Superior temporal gyrus (tissue), 1 donor: ENCODE measurements at regions not wholly inside any gene's neighbourhood (a gene's known extent, or its start where the extent isn't known, plus 50 kb on each side); places are given as distances from the start of the nearest gene placed in this dataset.

ENCODE experiments used
- DNase-seq: peaks from one replicate; pipeline ENCODE4 v3.0.0-alpha.2; 2016; ENCODE audit errors: extremely low spot score

GRCh38 chr18:64254399-64255093 is 105.7 kb upstream of the LINC00305 start:
- DNase-seq = no peak

GRCh38 chr18:64253873-64254272 is 105.0 kb upstream of the LINC00305 start:
- DNase-seq = no peak

GRCh38 chr18:64253222-64253621 is 104.3 kb upstream of the LINC00305 start:
- no peak for DNase-seq

GRCh38 chr18:64248836-64249235 is 99.9 kb upstream of the LINC00305 start:
- no peak for DNase-seq

- no peak for DNase-seq
Observed at GRCh38 chr18:64245126-64245861, 96.4 kb upstream of the LINC00305 start.

- DNase-seq = peak; percentile 21
Observed at GRCh38 chr18:64244571-64244970, 95.7 kb upstream of the LINC00305 start.

GRCh38 chr18:64240316-64240715 is 91.4 kb upstream of the LINC00305 start:
- no peak for DNase-seq

- DNase-seq = peak; percentile 24
Observed at GRCh38 chr18:64238076-64238475, 89.2 kb upstream of the LINC00305 start.

- no peak for DNase-seq
Observed at GRCh38 chr18:64234321-64234720, 85.4 kb upstream of the LINC00305 start.

GRCh38 chr18:64233851-64234250 is 85.0 kb upstream of the LINC00305 start:
- no peak for DNase-seq

GRCh38 chr18:64220941-64221340 is 72.1 kb upstream of the LINC00305 start:
- no peak for DNase-seq

- no peak for DNase-seq
Observed at GRCh38 chr18:64219517-64219916, 70.6 kb upstream of the LINC00305 start.

- no peak for DNase-seq
Observed at GRCh38 chr18:64210401-64210949, 61.6 kb upstream of the LINC00305 start.

- no peak for DNase-seq
Observed at GRCh38 chr18:64208516-64208915, 59.6 kb upstream of the LINC00305 start.

GRCh38 chr18:64207820-64208219 is 58.9 kb upstream of the LINC00305 start:
- no peak for DNase-seq

GRCh38 chr18:64203295-64203694 is 54.4 kb upstream of the LINC00305 start:
- no peak for DNase-seq

- no peak for DNase-seq
Observed at GRCh38 chr18:64202863-64203262, 54.0 kb upstream of the LINC00305 start.

GRCh38 chr18:64202210-64202836 is 53.4 kb upstream of the LINC00305 start:
- no peak for DNase-seq

- DNase-seq = no peak
Observed at GRCh38 chr18:64201781-64202180, 52.9 kb upstream of the LINC00305 start.

GRCh38 chr18:64199581-64199980 is 50.7 kb upstream of the LINC00305 start:
- DNase-seq = no peak
